ENCODE measurements at regions not wholly inside any gene's neighbourhood (a gene's known extent, or its start where the extent isn't known, plus 50 kb on each side); places are given as distances from the start of the nearest gene placed in this dataset.

- TF ChIP-seq CHD7 (IDR thresholded peaks at IDR 0.05; ENCODE audit: insufficient replicate concordance, low read length) (no peak), SP1 (IDR thresholded peaks at IDR 0.05; ENCODE audit: low read depth, low read length) (no peak), JUN (IDR thresholded peaks at IDR 0.05; ENCODE audit: low read depth, low read length) (no peak), SAP30 (IDR thresholded peaks at IDR 0.05; ENCODE audit: insufficient read depth, insufficient replicate concordance, low read length) (no peak)
- TF ChIP-seq, protein P1, sequence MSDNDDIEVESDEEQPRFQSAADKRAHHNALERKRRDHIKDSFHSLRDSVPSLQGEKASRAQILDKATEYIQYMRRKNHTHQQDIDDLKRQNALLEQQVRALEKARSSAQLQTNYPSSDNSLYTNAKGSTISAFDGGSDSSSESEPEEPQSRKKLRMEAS (IDR thresholded peaks at IDR 0.05) = no peak
Observed at GRCh38 chr4:24364852-24365251, 219.5 kb downstream of the DHX15 start (continued).
